Colonic mucosa (tissue), 4 donors: ENCODE measurements at regions not wholly inside any gene's neighbourhood (a gene's known extent, or its start where the extent isn't known, plus 50 kb on each side); places are given as distances from the start of the nearest gene placed in this dataset.

Experiments used
- DNase-seq: peaks from one replicate; pipeline ENCODE4 v3.0.0-alpha.2; 2020
- H3K27ac ChIP-seq: fragments of 200-600 bp; one replicate; pipeline ENCODE4 v1.8.0; 2021
- H3K27me3 ChIP-seq: fragments of 200-600 bp; one replicate; pipeline ENCODE4 v1.8.0; 2021
- H3K36me3 ChIP-seq: fragments of 200-600 bp; one replicate; pipeline ENCODE4 v1.8.0; 2021
- H3K4me1 ChIP-seq: fragments of 200-600 bp; one replicate; pipeline ENCODE4 v1.8.0; 2021; ENCODE audit warnings: mild to moderate bottlenecking
- H3K4me3 ChIP-seq: fragments of 200-600 bp; one replicate; pipeline ENCODE4 v1.8.0; 2021
- H3K9ac ChIP-seq, 2 donors: one replicate each; pipeline ENCODE4 v1.7.0; 2013; ENCODE audit warnings: control low read depth in 2 of 2, low read depth in 2 of 2, low read length in 2 of 2
- H3K9me3 ChIP-seq: fragments of 200-600 bp; one replicate; pipeline ENCODE4 v1.8.0; 2021
- intact Hi-C: fragments of 100-400 bp; cut with DNase I; formaldehyde crosslinking; loops from one replicate; pipeline ENCODE4 v1.14.1; 2022
- TF ChIP-seq, protein P1 (sequence below): fragments of 200-600 bp; IDR thresholded peaks from one replicate; pipeline ENCODE4 v1.8.0; 2022; ENCODE audit warnings: antibody characterized with exemption, mild to moderate bottlenecking
- donor health status: healthy.
- donor health status: DM: no; HTN: no; CAD: no.
- donor health status: DM: no; HTN: no; CAD: no.

DNA sequence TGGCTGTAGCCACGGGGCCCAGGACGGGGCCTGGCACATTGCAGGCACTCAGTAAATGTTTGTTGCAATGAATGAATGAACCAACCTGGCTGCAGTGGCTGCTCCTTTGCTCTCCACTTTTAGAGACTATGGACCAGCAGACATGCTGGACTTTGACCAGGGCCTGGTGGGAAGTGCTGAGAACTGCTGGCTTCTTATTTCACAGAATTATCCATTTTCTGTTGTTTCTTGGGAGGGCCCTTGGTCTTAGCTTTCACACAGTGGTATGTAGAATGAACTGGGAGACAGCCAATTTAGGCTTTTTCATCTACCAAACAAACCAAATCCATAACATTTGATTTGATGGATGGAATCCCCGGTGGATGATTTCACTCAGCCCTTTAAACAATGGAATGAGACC, 78.0 kb upstream of the LHFPL2 start:
- Histone ChIP-seq H3K36me3 (no peaks in the 10 kb centered on the region), H3K27ac (no peak overlapping the region), H3K9ac (no peak overlapping the region), H3K4me1 (no peaks in the 10 kb centered on the region), H3K9me3 (no peaks in the 10 kb centered on the region), H3K27me3 (no peaks in the 10 kb centered on the region), H3K4me3 (no peak overlapping the region)
- intact Hi-C loops = no loop called here
- DNase-seq = no peak
- TF ChIP-seq, protein P1, sequence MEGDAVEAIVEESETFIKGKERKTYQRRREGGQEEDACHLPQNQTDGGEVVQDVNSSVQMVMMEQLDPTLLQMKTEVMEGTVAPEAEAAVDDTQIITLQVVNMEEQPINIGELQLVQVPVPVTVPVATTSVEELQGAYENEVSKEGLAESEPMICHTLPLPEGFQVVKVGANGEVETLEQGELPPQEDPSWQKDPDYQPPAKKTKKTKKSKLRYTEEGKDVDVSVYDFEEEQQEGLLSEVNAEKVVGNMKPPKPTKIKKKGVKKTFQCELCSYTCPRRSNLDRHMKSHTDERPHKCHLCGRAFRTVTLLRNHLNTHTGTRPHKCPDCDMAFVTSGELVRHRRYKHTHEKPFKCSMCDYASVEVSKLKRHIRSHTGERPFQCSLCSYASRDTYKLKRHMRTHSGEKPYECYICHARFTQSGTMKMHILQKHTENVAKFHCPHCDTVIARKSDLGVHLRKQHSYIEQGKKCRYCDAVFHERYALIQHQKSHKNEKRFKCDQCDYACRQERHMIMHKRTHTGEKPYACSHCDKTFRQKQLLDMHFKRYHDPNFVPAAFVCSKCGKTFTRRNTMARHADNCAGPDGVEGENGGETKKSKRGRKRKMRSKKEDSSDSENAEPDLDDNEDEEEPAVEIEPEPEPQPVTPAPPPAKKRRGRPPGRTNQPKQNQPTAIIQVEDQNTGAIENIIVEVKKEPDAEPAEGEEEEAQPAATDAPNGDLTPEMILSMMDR = no peak

DNA sequence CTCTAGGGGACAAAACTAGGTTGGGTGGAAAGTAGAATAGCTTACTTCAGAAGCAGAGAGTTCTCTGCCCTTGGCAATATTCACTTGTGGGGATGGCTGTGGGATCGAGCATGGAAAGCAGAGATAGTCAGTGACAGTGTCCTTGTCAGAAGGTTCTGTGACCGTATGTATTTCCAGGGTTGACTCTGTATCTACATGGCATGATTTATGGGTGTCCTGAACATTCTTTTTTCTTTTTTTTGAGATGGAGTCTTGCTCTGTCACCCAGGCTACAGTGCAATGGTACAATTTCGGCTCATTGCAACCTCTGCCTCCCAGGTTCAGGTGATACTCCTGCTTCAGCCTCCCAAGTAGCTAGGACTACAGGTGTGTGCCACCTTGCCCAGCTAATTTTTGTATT, 77.4 kb upstream of the LHFPL2 start:
- Histone ChIP-seq H3K9me3 (no peaks in the 10 kb centered on the region), H3K27me3 (no peaks in the 10 kb centered on the region), H3K36me3 (no peaks in the 10 kb centered on the region), H3K4me1 (no peaks in the 10 kb centered on the region), H3K27ac (no peak overlapping the region), H3K9ac (no peak overlapping the region), H3K4me3 (no peak overlapping the region)
- TF ChIP-seq, protein P1 = no peak
- DNase-seq = no peak
- intact Hi-C loops = no loop called here

DNA sequence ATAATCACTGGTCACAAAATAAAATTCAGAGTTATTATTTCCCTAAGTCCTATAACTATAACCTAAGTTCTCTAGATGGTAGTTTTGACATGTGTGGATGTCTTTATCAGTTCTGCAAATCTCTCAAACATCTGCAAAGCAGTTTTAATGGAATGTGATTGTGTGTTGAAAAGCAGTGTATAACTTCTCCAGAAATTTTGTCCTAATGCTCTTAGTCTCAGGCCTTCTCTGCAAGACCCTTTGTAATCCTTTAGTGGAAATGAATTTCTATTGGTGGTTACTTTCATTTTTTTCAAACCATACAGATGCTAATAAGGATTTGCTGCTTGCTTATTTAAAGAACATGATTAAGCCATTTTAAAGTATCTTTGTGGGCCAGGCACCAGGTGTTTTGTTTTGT, 75.5 kb upstream of the LHFPL2 start:
- H3K27me3 ChIP-seq = no peaks in the 10 kb centered on the region
- intact Hi-C loops = no loop called here
- no peaks in the 10 kb centered on the region for H3K36me3 ChIP-seq
- no peak overlapping the region for H3K4me3 ChIP-seq
- no peak overlapping the region for H3K9ac ChIP-seq
- DNase-seq = no peak
- TF ChIP-seq, protein P1 = no peak
- H3K27ac ChIP-seq = no peak overlapping the region
- no peaks in the 10 kb centered on the region for H3K9me3 ChIP-seq
- no peaks in the 10 kb centered on the region for H3K4me1 ChIP-seq

DNA sequence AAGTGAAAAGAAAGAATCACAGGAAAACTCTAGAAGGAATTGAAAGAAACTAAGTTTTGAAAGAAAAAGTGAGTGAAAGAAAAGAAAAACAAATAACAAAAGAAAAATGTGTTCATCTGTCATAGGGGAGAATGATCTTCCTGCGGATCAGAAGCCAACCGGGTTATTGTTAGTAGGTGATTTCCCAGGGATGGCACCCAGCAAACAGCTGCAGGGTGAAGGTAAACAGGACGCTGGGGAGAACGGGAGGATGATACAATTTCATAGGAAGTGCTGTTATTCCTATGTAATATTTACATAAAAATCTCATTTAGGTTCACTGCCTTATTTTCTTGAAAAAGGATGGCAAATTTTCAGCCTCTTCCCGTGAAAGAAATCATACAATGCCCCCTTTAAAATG, 72.4 kb upstream of the LHFPL2 start:
- Histone ChIP-seq H3K27ac (peak overlapping the region; percentile 53), H3K9ac (peak overlapping the region in 1 of 2 donors; percentile 48)
- TF ChIP-seq, protein P1 = no peak

DNA sequence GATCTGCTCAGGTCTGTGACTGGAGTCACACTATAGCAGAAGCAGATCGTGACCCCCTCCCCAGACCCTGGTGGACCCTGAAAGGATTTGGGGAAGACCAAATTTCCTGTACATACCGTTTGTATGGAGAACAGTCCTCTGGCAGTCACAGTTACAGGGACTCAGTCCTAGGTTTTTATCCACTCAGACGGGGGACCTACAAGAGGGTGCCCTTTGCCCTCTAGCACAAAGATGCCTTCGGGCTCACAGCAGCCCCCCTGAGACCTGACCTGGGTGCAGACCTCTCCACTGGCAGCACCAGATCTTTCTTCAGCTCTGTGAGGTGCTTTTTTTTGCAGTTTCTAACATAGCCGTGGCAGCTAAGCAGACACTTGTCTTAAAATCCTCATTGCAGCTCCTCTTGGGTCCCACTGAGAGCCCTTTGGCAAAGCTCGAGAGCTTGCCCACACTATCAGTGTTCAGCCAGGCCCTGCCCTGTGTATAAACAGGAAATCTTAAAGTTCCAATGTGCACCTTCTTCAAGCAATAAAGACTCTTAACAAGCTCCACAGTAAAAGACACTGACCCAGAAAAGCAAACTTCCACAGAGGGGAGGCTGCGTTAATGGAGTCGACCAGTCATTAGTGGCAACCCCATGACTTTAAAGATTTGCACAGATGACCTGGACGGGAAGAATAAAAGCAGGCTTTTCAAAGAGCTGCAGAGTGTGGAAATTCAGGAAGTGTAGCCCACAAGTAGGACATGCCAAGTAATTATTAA, 71.8 kb upstream of the LHFPL2 start:
- no peaks in the 10 kb centered on the region for H3K27me3 ChIP-seq
- H3K36me3 ChIP-seq = no peaks in the 10 kb centered on the region
- intact Hi-C loops = no loop called here
- H3K4me1 ChIP-seq = no peaks in the 10 kb centered on the region
- H3K9me3 ChIP-seq = no peaks in the 10 kb centered on the region
- peak; percentile 45 for DNase-seq
- TF ChIP-seq, protein P1 = no peak
- peak overlapping the region; percentile 53 for H3K27ac ChIP-seq
- no peak overlapping the region for H3K4me3 ChIP-seq
- H3K9ac ChIP-seq = peak overlapping the region in 1 of 2 donors; percentile 48

More for the DNA sequence above, 72.4 kb upstream of the LHFPL2 start:
- intact Hi-C loops = no loop called here
- Histone ChIP-seq H3K4me3 (no peak overlapping the region), H3K27me3 (no peaks in the 10 kb centered on the region), H3K9me3 (no peaks in the 10 kb centered on the region), H3K4me1 (no peaks in the 10 kb centered on the region), H3K36me3 (no peaks in the 10 kb centered on the region)
- no peak for DNase-seq
